Brain microvascular endothelial cell (primary cell): ENCODE measurements at regions not wholly inside any gene's neighbourhood (a gene's known extent, or its start where the extent isn't known, plus 50 kb on each side); places are given as distances from the start of the nearest gene placed in this dataset.
A peak's percentile ranks its signal among the peaks of the same experiment; 100 is the strongest.

Experiments
- DNase-seq: peaks from one replicate; pipeline ENCODE4 v3.0.0-alpha.2; 2020
- H3K27ac ChIP-seq: fragments of 250-450 bp; sonication (Bioruptor Pico); 2 replicates; pipeline ENCODE4 v1.5.1; 2020; ENCODE audit warnings: mild to moderate bottlenecking, moderate library complexity
- H3K27me3 ChIP-seq: fragments of 250-450 bp; sonication (Bioruptor Pico); replicated peaks from 2 replicates; pipeline ENCODE4 v1.5.1; 2020; ENCODE audit warnings: mild to moderate bottlenecking
- H3K36me3 ChIP-seq: fragments of 250-450 bp; sonication (Bioruptor Pico); replicated peaks from 2 replicates; pipeline ENCODE4 v1.5.1; 2020; ENCODE audit warnings: mild to moderate bottlenecking
- H3K4me3 ChIP-seq: 2 replicates; pipeline ENCODE4 v1.5.1; 2011; ENCODE audit warnings: low read depth, mild to moderate bottlenecking, control low read depth, low read length, moderate library complexity
- CTCF ChIP-seq: IDR thresholded peaks from 2 replicates; pipeline ENCODE4 v1.5.1; 2011; ENCODE audit warnings: low read depth, mild to moderate bottlenecking, moderate library complexity, low read length, control low read depth, inconsistent platforms; ENCODE audit errors: missing control alignments
- in situ Hi-C: cut with HindIII; loops from 2 replicates; pipeline ENCODE4 v1.10.0; 2017; ENCODE audit warnings: low sequenced_read_pairs, low pct_ligation_motif_present

GRCh38 chr5:171596391-171596878, 177.0 kb downstream of the FGF18 start:
- H3K4me3 ChIP-seq, result no peak overlapping the region
- H3K27ac ChIP-seq, result no peak overlapping the region
- in situ Hi-C loops, result no loop called here
- peak; percentile 15 for TF ChIP-seq CTCF
- peaks cover 12% of the 10 kb centered on the region for H3K27me3 ChIP-seq
- no peaks in the 10 kb centered on the region for H3K36me3 ChIP-seq
- DNase-seq, result peak; percentile 70

GRCh38 chr5:171597946-171598640, 178.6 kb downstream of the FGF18 start:
- Histone ChIP-seq H3K27me3 (peaks cover 21% of the 10 kb centered on the region), H3K27ac (no peak overlapping the region), H3K4me3 (no peak overlapping the region), H3K36me3 (no peaks in the 10 kb centered on the region)
- in situ Hi-C loops, result no loop called here
- no peak for TF ChIP-seq CTCF
- no peak for DNase-seq

- in situ Hi-C loops, result no loop called here
- no peak overlapping the region for H3K4me3 ChIP-seq
- no peak for TF ChIP-seq CTCF
- no peaks in the 10 kb centered on the region for H3K36me3 ChIP-seq
- no peak overlapping the region for H3K27ac ChIP-seq
- no peak for DNase-seq
- H3K27me3 ChIP-seq, result peaks cover 21% of the 10 kb centered on the region
These were observed 179.2 kb downstream of the FGF18 start for GRCh38 chr5:171598641-171599152.

GRCh38 chr5:171599411-171599810, 180.0 kb downstream of the FGF18 start:
- Histone ChIP-seq H3K4me3 (no peak overlapping the region), H3K27me3 (peaks cover 21% of the 10 kb centered on the region), H3K36me3 (no peaks in the 10 kb centered on the region), H3K27ac (no peak overlapping the region)
- DNase-seq, result no peak
- TF ChIP-seq CTCF, result no peak
- in situ Hi-C loops, result no loop called here

- no peak for TF ChIP-seq CTCF
- DNase-seq, result no peak
- H3K36me3 ChIP-seq, result no peaks in the 10 kb centered on the region
- no peak overlapping the region for H3K4me3 ChIP-seq
- in situ Hi-C loops, result no loop called here
- H3K27me3 ChIP-seq, result peaks cover 23% of the 10 kb centered on the region
- H3K27ac ChIP-seq, result no peak overlapping the region
These were observed 180.6 kb downstream of the FGF18 start for GRCh38 chr5:171599957-171600612.
